RCC 7860 (cell line): ENCODE measurements at regions not wholly inside any gene's neighbourhood (a gene's known extent, or its start where the extent isn't known, plus 50 kb on each side); places are given as distances from the start of the nearest gene placed in this dataset.
"Not testable (repeated sequence)": the region's sequence is repeated elsewhere in the genome, so short reads cannot be mapped to it uniquely, and the experiment has no call there.

Experiments used
- DNase-seq: peaks from one replicate; pipeline ENCODE4 v3.0.0-alpha.2; 2015; ENCODE audit warnings: low spot score
- FAIRE-seq: peaks from 2 replicates; lab custom pipeline; 2012; peaks lifted over from hg19 to GRCh38; lab: Jason Lieb, UNC

- no peak for FAIRE-seq
- DNase-seq = peak; percentile 45
Observed at GRCh38 chr15:95690631-95691340, 639.7 kb upstream of the NR2F2 start.

- DNase-seq (no peak), FAIRE-seq (no peak)
Observed at GRCh38 chr15:95693917-95694316, 636.6 kb upstream of the NR2F2 start.

- FAIRE-seq (no peak), DNase-seq (no peak)
Observed at GRCh38 chr15:95698230-95698629, 632.3 kb upstream of the NR2F2 start.

GRCh38 chr15:95698951-95699350, 631.5 kb upstream of the NR2F2 start:
- no peak for FAIRE-seq
- no peak for DNase-seq

- FAIRE-seq (no peak), DNase-seq (no peak)
Observed at GRCh38 chr15:95699578-95699977, 630.9 kb upstream of the NR2F2 start.

GRCh38 chr15:95700692-95701091, 629.8 kb upstream of the NR2F2 start:
- not testable (repeated sequence) for FAIRE-seq, DNase-seq

- no peak for DNase-seq
- no peak for FAIRE-seq
Observed at GRCh38 chr15:95701410-95701809, 629.1 kb upstream of the NR2F2 start.

- no peak for FAIRE-seq
Observed at GRCh38 chr15:95709959-95710695, 620.4 kb upstream of the NR2F2 start.

GRCh38 chr15:95712785-95713184, 617.7 kb upstream of the NR2F2 start:
- FAIRE-seq = no peak
- no peak for DNase-seq

More at GRCh38 chr15:95709959-95710695, 620.4 kb upstream of the NR2F2 start:
- DNase-seq = no peak

GRCh38 chr15:95713324-95713723, 617.2 kb upstream of the NR2F2 start:
- DNase-seq = no peak
- no peak for FAIRE-seq

GRCh38 chr15:95715116-95715903, 615.2 kb upstream of the NR2F2 start:
- no peak for DNase-seq

GRCh38 chr15:95715906-95716656, 614.4 kb upstream of the NR2F2 start:
- DNase-seq (no peak), FAIRE-seq (no peak)

More at GRCh38 chr15:95715116-95715903, 615.2 kb upstream of the NR2F2 start:
- no peak for FAIRE-seq

GRCh38 chr15:95716708-95717107, 613.8 kb upstream of the NR2F2 start:
- no peak for DNase-seq
- no peak for FAIRE-seq

- DNase-seq (no peak), FAIRE-seq (no peak)
Observed at GRCh38 chr15:95718441-95718840, 612.1 kb upstream of the NR2F2 start.

- FAIRE-seq (no peak), DNase-seq (no peak)
Observed at GRCh38 chr15:95724908-95725633, 605.4 kb upstream of the NR2F2 start.

- FAIRE-seq = no peak
Observed at GRCh38 chr15:95726891-95727290, 603.6 kb upstream of the NR2F2 start.

GRCh38 chr15:95733931-95734330, 596.6 kb upstream of the NR2F2 start:
- no peak for DNase-seq
- FAIRE-seq = no peak

More at GRCh38 chr15:95726891-95727290, 603.6 kb upstream of the NR2F2 start:
- no peak for DNase-seq

GRCh38 chr15:95734422-95735316, 595.8 kb upstream of the NR2F2 start:
- no peak for DNase-seq

GRCh38 chr15:95737060-95737459, 593.4 kb upstream of the NR2F2 start:
- no peak for DNase-seq
- no peak for FAIRE-seq

More at GRCh38 chr15:95734422-95735316, 595.8 kb upstream of the NR2F2 start:
- FAIRE-seq = no peak
